HUES6 (cell line): ENCODE measurements at regions not wholly inside any gene's neighbourhood (a gene's known extent, or its start where the extent isn't known, plus 50 kb on each side); places are given as distances from the start of the nearest gene placed in this dataset.
A peak's percentile ranks its signal among the peaks of the same experiment; 100 is the strongest.

Source experiments
- H3K27ac ChIP-seq: 2 replicates; pipeline ENCODE4 v1.7.0; 2013; ENCODE audit warnings: low read depth, mild to moderate bottlenecking, low read length, inconsistent platforms
- H3K27me3 ChIP-seq: 2 replicates; pipeline ENCODE4 v1.6.1; 2013; ENCODE audit warnings: low read length; ENCODE audit not compliant: control insufficient read depth, insufficient read depth
- H3K36me3 ChIP-seq: 2 replicates; pipeline ENCODE4 v1.6.1; 2013; ENCODE audit warnings: low read length; ENCODE audit not compliant: control insufficient read depth, insufficient read depth
- H3K4me1 ChIP-seq: 2 replicates; pipeline ENCODE4 v1.6.1; 2013; ENCODE audit warnings: low read length; ENCODE audit not compliant: control insufficient read depth, insufficient read depth
- H3K4me3 ChIP-seq: 2 replicates; pipeline ENCODE4 v1.5.1; 2013; ENCODE audit warnings: low read depth, low read length
- H3K9ac ChIP-seq: one replicate; pipeline ENCODE4 v1.6.1; 2013; ENCODE audit warnings: mild to moderate bottlenecking, low read length
- H3K9me3 ChIP-seq: 2 replicates; pipeline ENCODE4 v1.6.1; 2013; ENCODE audit warnings: low read depth, low read length; ENCODE audit not compliant: control insufficient read depth, insufficient read depth

DNA sequence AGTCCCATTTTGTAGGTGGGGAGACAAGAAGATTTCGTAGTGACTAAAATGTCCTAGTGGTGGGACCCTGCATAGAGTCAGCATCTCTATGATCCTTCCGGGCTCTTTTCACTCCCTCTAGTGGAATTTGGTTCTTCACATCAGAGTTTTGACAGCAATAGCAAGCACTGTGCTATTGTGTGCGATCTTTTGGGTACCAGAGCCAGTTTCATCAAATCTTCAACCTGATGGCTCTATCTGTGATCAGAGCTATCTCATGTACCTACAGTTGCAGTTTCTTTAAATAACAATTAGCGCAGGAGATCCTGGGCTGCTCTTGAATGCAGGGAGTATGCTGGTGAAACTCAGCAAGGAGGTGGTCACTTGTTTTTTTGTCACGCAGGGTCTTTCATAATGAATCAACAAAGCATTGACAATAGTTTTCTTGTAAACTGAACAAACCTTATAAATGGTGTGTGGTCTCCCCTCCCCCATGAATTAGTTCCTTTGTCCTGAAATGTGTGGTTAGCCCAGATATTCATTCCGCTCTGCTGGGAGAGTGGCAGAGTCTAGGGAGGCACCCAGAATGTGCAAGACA, 257.2 kb upstream of the SOX2 start:
- no peaks in the 10 kb centered on the region for H3K27me3 ChIP-seq
- H3K9me3 ChIP-seq, result peaks cover 5% of the 10 kb centered on the region; the same call in 1 of the 2 replicates
- no peaks in the 10 kb centered on the region for H3K36me3 ChIP-seq
- H3K4me3 ChIP-seq, result no peak overlapping the region
- peaks cover 4% of the 10 kb centered on the region for H3K4me1 ChIP-seq
- no peak overlapping the region for H3K27ac ChIP-seq
- H3K9ac ChIP-seq, result no peak overlapping the region

DNA sequence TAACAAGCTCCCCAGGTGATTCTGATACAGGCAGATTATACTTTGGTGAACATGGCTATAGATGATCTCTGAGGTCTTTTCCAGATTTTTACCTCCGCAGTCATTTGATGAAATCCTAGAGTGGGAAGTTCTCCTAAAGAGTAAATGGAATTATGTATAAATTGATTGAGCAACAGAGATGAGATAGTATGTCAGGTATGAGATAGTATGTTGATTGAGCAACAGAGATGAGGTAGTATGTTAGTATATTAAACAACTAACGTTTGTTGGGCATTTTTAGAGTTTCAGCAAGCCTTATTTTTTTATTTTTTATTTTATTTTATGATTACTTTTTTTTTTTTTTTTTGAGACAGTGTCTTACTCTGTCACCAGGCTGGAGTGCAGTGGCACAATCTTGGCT, 265.0 kb upstream of the SOX2 start:
- Histone ChIP-seq H3K27ac (no peak overlapping the region), H3K27me3 (no peaks in the 10 kb centered on the region), H3K9ac (no peak overlapping the region), H3K36me3 (no peaks in the 10 kb centered on the region), H3K4me3 (no peak overlapping the region), H3K4me1 (no peaks in the 10 kb centered on the region), H3K9me3 (peaks cover 5% of the 10 kb centered on the region; the same call in 1 of the 2 replicates)

DNA sequence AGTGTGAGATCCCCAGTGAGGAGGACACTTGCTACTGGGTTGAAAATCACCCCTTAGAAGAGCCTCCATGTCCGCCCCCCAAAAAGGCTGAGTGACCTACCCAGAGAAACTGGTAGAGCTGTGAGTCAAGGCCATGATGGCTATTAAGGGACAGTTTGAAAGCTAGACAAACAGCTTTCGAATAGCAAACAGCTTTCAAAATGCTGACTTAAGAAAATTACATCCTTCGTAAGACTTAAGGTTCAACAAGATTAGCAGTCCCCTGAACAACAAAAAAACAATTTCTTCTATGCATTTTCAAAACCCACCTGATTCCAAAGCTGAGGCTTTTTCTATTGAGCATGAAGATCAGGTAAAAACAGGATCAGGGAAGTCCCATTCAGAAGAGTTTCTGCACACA, 269.7 kb upstream of the SOX2 start:
- no peak overlapping the region for H3K4me3 ChIP-seq
- no peak overlapping the region for H3K27ac ChIP-seq
- H3K4me1 ChIP-seq, result no peaks in the 10 kb centered on the region
- no peaks in the 10 kb centered on the region for H3K27me3 ChIP-seq
- no peaks in the 10 kb centered on the region for H3K9me3 ChIP-seq
- H3K36me3 ChIP-seq, result no peaks in the 10 kb centered on the region
- H3K9ac ChIP-seq, result no peak overlapping the region

DNA sequence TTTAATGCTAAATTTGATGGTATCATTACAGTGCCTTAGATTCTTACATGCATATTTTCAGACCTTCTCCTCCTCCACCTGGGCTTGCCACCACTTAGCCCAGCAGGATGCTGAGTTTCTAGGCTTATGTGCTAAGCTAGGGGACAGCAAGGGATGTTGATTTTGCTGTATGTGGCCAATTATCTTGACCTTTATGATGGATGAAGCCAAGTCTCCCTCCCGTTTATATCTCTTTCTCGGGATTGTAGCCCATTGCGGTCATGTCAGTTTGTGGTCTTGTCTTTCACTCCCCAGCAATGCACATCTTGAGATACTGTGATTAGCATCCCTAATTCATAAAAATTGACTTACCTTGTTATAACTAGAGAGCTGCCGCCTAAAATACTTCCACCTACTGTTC, 278.7 kb upstream of the SOX2 start:
- Histone ChIP-seq H3K36me3 (no peaks in the 10 kb centered on the region), H3K4me3 (no peak overlapping the region), H3K9ac (no peak overlapping the region), H3K9me3 (no peaks in the 10 kb centered on the region), H3K27me3 (no peaks in the 10 kb centered on the region), H3K27ac (no peak overlapping the region), H3K4me1 (0 out of 2 replicates have a peak, but pooled peaks cover 3% of the 10 kb centered on the region)

DNA sequence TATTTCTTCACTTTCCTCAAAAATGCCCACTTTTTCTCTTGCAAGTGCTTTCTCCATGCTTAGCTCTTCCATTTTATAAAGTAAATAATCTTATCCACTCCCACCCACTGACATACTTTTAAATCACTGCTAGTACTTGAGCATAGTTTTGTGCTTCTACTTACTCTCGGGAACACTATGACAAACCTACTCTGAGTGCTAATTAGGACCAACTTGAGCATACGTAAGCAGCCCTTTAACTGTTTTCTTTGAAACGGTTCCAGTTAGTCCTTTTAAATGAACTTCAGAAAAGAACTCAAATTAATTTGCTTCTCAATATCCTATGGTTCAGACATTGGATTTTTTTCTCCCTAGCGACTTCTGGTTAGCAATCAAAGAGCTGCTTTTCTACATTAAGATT, 280.0 kb upstream of the SOX2 start:
- no peaks in the 10 kb centered on the region for H3K27me3 ChIP-seq
- no peaks in the 10 kb centered on the region for H3K36me3 ChIP-seq
- H3K4me1 ChIP-seq, result 0 out of 2 replicates have a peak, but pooled peaks cover 3% of the 10 kb centered on the region
- no peak overlapping the region for H3K4me3 ChIP-seq
- no peaks in the 10 kb centered on the region for H3K9me3 ChIP-seq
- H3K9ac ChIP-seq, result no peak overlapping the region
- H3K27ac ChIP-seq, result no peak overlapping the region

DNA sequence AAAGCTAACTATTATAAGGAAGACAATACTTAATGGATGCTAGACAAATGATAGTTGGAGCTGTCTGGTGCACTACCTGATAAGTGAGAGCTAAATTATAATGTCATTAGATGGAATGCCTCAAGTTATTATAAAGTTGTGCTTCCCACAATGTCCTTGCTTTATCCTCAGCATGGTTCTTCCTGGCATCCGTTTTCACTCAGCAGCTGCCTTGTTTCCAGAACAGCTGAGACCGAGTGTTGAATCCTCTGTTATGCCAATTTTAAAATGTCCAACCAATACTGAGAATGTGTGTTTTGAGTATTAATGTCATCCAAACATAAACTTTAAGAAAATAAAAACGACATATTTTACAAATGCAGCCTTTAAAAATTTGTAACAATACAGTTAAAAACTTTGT, 286.7 kb upstream of the SOX2 start:
- no peaks in the 10 kb centered on the region for H3K36me3 ChIP-seq
- no peaks in the 10 kb centered on the region for H3K27me3 ChIP-seq
- no peaks in the 10 kb centered on the region for H3K9me3 ChIP-seq
- no peak overlapping the region for H3K27ac ChIP-seq
- H3K4me1 ChIP-seq, result 0 out of 2 replicates have a peak, but pooled peaks cover 3% of the 10 kb centered on the region
- no peak overlapping the region for H3K4me3 ChIP-seq
- no peak overlapping the region for H3K9ac ChIP-seq

DNA sequence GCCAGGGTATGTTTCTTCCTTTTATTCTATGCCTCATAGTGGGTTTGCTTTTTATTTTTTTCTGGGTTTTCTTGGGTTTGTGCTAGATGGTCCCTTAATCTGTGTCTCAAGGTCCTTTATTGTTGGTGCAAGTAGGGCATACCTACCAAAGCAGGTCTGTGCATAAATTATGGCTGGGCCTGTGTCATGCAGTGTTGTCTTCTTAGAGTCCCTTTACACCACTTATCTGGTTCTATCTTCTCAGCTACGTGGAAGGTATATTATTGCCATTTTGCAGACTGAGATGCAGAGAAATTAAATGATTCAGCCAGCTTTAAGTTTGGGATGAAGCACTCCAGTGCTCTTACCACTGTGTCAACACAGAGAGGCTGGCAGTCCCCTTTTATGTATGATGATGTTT, 293.5 kb upstream of the SOX2 start:
- Histone ChIP-seq H3K27me3 (no peaks in the 10 kb centered on the region), H3K27ac (peak overlapping the region; percentile 30; the same call in 1 of the 2 replicates), H3K9ac (no peak overlapping the region), H3K4me1 (peaks cover 11% of the 10 kb centered on the region), H3K36me3 (no peaks in the 10 kb centered on the region), H3K9me3 (no peaks in the 10 kb centered on the region), H3K4me3 (no peak overlapping the region)

DNA sequence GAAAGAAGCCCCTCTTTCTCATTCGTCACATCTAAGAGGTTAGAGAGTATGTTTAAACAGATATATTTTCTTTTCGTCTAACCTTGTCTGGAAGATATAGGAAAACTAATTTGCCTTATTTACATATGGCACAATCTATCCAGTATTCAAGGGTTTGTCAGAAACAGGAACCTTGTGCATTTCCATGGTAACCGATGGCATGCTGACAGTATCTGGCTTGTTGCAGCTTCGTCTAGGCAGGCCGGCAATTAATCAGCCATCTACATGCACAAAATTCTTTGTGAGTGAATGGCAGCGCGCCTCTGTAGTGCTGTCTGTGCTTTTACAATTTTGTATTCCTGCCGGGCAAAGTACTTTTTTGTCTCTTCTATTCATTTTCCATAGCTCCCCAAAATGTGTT, 294.0 kb upstream of the SOX2 start:
- Histone ChIP-seq H3K4me1 (peaks cover 11% of the 10 kb centered on the region), H3K36me3 (no peaks in the 10 kb centered on the region), H3K4me3 (no peak overlapping the region), H3K27ac (no peak overlapping the region), H3K27me3 (no peaks in the 10 kb centered on the region), H3K9me3 (no peaks in the 10 kb centered on the region), H3K9ac (no peak overlapping the region)

DNA sequence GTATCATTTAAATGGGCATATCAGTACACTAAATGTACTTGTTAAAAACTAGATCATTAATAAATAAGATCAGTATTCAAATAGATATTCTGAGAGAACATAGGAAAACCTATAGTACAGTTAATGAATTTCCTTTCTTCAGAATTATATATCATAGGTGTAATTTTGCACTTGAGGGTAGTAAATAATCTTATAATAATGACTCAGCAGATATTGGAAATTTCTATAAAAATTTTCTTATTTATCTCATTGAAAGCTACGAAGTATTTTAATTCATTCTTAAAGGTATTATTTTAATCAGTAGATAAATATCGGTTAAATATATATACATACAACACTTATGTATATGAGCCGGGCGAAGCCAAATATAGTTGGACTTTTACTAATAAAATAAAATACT, 300.9 kb upstream of the SOX2 start:
- no peak overlapping the region for H3K4me3 ChIP-seq
- H3K9ac ChIP-seq, result no peak overlapping the region
- H3K27ac ChIP-seq, result no peak overlapping the region
- H3K9me3 ChIP-seq, result no peaks in the 10 kb centered on the region
- H3K27me3 ChIP-seq, result no peaks in the 10 kb centered on the region
- H3K36me3 ChIP-seq, result no peaks in the 10 kb centered on the region
- H3K4me1 ChIP-seq, result no peaks in the 10 kb centered on the region

DNA sequence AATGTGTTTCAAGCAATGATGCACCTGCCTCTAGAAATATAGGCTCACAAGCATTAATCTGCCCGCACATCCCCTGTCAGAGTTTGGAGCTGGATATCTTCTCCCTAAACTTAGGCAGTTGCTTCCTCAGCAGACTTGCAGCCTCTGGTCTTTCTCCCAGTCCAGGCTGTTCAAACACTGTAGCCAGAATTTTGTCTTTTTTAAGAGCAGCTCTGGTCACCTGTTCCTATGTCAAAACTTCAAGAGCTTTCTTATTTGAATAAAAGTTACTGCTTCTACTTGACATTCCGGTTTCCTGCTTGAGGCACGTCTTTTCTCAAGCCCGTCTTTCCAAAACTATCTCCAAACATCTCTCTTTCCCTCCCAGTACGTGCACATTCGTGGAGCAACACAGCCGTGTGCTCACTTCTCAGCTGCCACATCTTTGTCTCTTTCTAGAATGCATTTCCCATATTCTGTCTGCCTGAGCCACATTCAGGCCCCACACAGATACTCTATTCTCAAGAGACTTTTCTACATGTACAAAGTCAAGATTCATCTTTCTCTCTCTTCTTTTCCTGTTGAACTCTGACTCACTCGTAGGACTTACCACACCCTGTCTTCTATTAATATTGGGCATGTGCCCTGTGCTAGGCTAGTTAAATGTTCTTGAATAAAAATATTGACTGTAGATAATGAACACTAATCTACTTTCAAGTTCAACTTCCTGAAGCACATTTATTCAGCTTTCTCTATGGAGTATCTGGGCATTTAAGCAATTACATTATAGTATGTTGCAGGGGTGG, 307.7 kb upstream of the SOX2 start:
- no peak overlapping the region for H3K9ac ChIP-seq
- no peak overlapping the region for H3K27ac ChIP-seq
- no peaks in the 10 kb centered on the region for H3K9me3 ChIP-seq
- H3K36me3 ChIP-seq, result no peaks in the 10 kb centered on the region
- no peaks in the 10 kb centered on the region for H3K27me3 ChIP-seq
- no peaks in the 10 kb centered on the region for H3K4me1 ChIP-seq
- H3K4me3 ChIP-seq, result no peak overlapping the region

DNA sequence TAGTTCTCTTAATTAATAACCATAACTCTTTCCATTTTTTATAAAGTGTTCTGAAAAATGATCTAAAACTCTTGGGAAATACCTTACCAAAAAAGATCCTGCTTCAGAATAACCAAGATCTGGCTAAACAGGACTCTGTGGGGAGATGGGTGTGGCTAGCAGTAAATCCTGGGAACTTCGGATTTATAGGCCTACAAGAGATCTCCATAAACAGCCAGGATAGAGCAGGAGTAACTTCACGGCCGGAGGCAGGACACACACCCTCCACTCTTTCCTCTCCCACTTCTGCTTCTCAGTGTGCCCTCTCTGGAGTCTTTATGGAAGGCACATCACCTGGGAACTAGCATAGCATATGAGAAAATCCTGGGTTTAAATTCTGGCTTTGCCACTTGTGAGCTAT, 309.4 kb upstream of the SOX2 start:
- Histone ChIP-seq H3K4me1 (no peaks in the 10 kb centered on the region), H3K4me3 (no peak overlapping the region), H3K9me3 (no peaks in the 10 kb centered on the region), H3K9ac (no peak overlapping the region), H3K27ac (no peak overlapping the region), H3K36me3 (no peaks in the 10 kb centered on the region), H3K27me3 (no peaks in the 10 kb centered on the region)
